H1 (cell line): ENCODE measurements at regions not wholly inside any gene's neighbourhood (a gene's known extent, or its start where the extent isn't known, plus 50 kb on each side); places are given as distances from the start of the nearest gene placed in this dataset.

Source experiments
- CTCF ChIA-PET: fragments of 300-600 bp; sonication (Branson Sonifier 250); formaldehyde crosslinking; loops from one replicate; lab custom pipeline; 2021; ENCODE audit not compliant: partially characterized antibody; lab: Charles Lee
- POLR2A ChIA-PET: fragments of 300-600 bp; sonication (Branson Sonifier 250); formaldehyde crosslinking; loops from one replicate; lab custom pipeline; 2021; ENCODE audit warnings: inconsistent platforms; ENCODE audit not compliant: partially characterized antibody; lab: Charles Lee
- DNase-seq, 2 experiments: peaks; one replicate each; pipeline versions ENCODE4 v3.0.0 to v3.0.0-alpha.2; 2010 to 2022; ENCODE audit warnings: low spot score in 2 of 2, low read depth in 1 of 2, mixed read lengths in 1 of 2
- FAIRE-seq: peaks from 2 replicates; lab custom pipeline; 2011; peaks lifted over from hg19 to GRCh38; lab: Jason Lieb, UNC
- H2AFZ ChIP-seq: 2 replicates; pipeline ENCODE4 v1.8.1; 2012; ENCODE audit warnings: low read length, inconsistent platforms
- H2AK5ac ChIP-seq: 2 replicates; pipeline ENCODE4 v1.6.1; 2013; ENCODE audit warnings: low read depth, low read length
- H2BK120ac ChIP-seq: replicated peaks from 2 replicates; pipeline ENCODE3; 2013; ENCODE audit warnings: low read depth, low read length, inconsistent platforms
- H2BK12ac ChIP-seq: 2 replicates; pipeline ENCODE4 v1.6.1; 2013; ENCODE audit warnings: low read depth, low read length
- H2BK15ac ChIP-seq: 2 replicates; pipeline ENCODE4 v1.6.1; 2013; ENCODE audit warnings: low read length
- H2BK20ac ChIP-seq: 2 replicates; pipeline ENCODE4 v1.6.1; 2013; ENCODE audit warnings: low read length
- H2BK5ac ChIP-seq: 2 replicates; pipeline ENCODE4 v1.6.1; 2013; ENCODE audit warnings: low read depth, low read length
- H3K14ac ChIP-seq: 2 replicates; pipeline ENCODE4 v1.6.1; 2013; ENCODE audit warnings: inconsistent platforms; ENCODE audit not compliant: insufficient read length
- H3K18ac ChIP-seq: 2 replicates; pipeline ENCODE4 v1.6.1; 2013; ENCODE audit warnings: low read length; ENCODE audit errors: extremely low read depth
- H3K23ac ChIP-seq: 2 replicates; pipeline ENCODE4 v1.6.1; 2013; ENCODE audit warnings: inconsistent platforms; ENCODE audit not compliant: insufficient read length
- H3K23me2 ChIP-seq: 2 replicates; pipeline ENCODE4 v1.6.1; 2013; ENCODE audit warnings: low read depth, low read length
- H3K27ac ChIP-seq: 2 replicates; pipeline ENCODE4 v1.6.1; 2011; ENCODE audit warnings: low read depth, low read length, inconsistent platforms
- H3K27me3 ChIP-seq, 4 experiments: replicated peaks in 1 of 4; 1 replicate in 1 of 4; 2 replicates in 3 of 4; pipeline versions ENCODE4 v1.6.1 to v1.8.1; 2011 to 2013; ENCODE audit warnings: low read length in 3 of 4, mild to moderate bottlenecking in 3 of 4, inconsistent platforms in 2 of 4, mixed read lengths in 2 of 4, moderate library complexity in 1 of 4; ENCODE audit not compliant: control insufficient read depth in 3 of 4, insufficient read depth in 3 of 4; ENCODE audit errors: extremely low read depth in 1 of 4
- H3K36me3 ChIP-seq, 4 experiments: 2 replicates each; pipeline versions ENCODE4 v1.6.1 to v1.8.1; 2011 to 2013; ENCODE audit warnings: mild to moderate bottlenecking in 4 of 4, low read length in 3 of 4, moderate library complexity in 2 of 4, control low read depth in 1 of 4, inconsistent platforms in 1 of 4; ENCODE audit not compliant: insufficient read depth in 4 of 4, control insufficient read depth in 2 of 4
- H3K4ac ChIP-seq: replicated peaks from 2 replicates; pipeline ENCODE3; 2013; ENCODE audit warnings: low read length, low read depth, mixed read lengths, inconsistent platforms; ENCODE audit not compliant: insufficient read length
- H3K4me1 ChIP-seq, 4 experiments: replicated peaks in 1 of 4; 1 replicate in 1 of 4; 2 replicates in 3 of 4; pipeline versions ENCODE4 v1.6.1 to v1.8.1; 2011 to 2013; ENCODE audit warnings: low read length in 3 of 4, inconsistent platforms in 2 of 4, mixed read lengths in 1 of 4; ENCODE audit not compliant: insufficient read depth in 4 of 4, control insufficient read depth in 3 of 4
- H3K4me2 ChIP-seq, 2 experiments: 2 replicates each; pipeline versions ENCODE4 v1.6.1 to v1.8.1; 2011 to 2013; ENCODE audit warnings: low read depth in 2 of 2, low read length in 2 of 2, control low read depth in 1 of 2, inconsistent platforms in 1 of 2, mild to moderate bottlenecking in 1 of 2; ENCODE audit not compliant: insufficient read depth in 1 of 2
- H3K4me3 ChIP-seq, 4 experiments: fragments of 200-600, 300-600 bp in 1 of 4; sonication (generic), shearing (Covaris generic), sonication (Bioruptor Twin) in 1 of 4; 2 replicates each; pipeline versions ENCODE4 v1.5.1 to v1.8.1; 2011 to 2016; ENCODE audit warnings: low read length in 4 of 4, low read depth in 3 of 4, control low read depth in 2 of 4, inconsistent platforms in 2 of 4, mild to moderate bottlenecking in 2 of 4, mixed read lengths in 1 of 4, moderate library complexity in 1 of 4; ENCODE audit not compliant: insufficient read depth in 2 of 4; ENCODE audit errors: extremely low read depth in 1 of 4
- H3K56ac ChIP-seq: replicated peaks from 2 replicates; pipeline ENCODE3; 2013; ENCODE audit warnings: low read depth, mild to moderate bottlenecking, mixed read lengths, low read length, inconsistent platforms; ENCODE audit not compliant: insufficient read length
- H3K79me1 ChIP-seq: 2 replicates; pipeline ENCODE4 v1.6.1; 2013; ENCODE audit warnings: low read depth, low read length, control low read depth
- H3K79me2 ChIP-seq, 2 experiments: 2 replicates each; pipeline versions ENCODE4 v1.6.1 to v1.8.1; 2012 to 2013; ENCODE audit warnings: low read length in 2 of 2, mild to moderate bottlenecking in 2 of 2, inconsistent platforms in 1 of 2; ENCODE audit not compliant: insufficient read depth in 2 of 2, control insufficient read depth in 1 of 2
- H3K9ac ChIP-seq, 4 experiments: replicated peaks in 1 of 4; 1 replicate in 1 of 4; 2 replicates in 3 of 4; pipeline versions ENCODE4 v1.6.1 to v1.8.1; 2011 to 2013; ENCODE audit warnings: low read depth in 3 of 4, low read length in 3 of 4, control low read depth in 2 of 4, mild to moderate bottlenecking in 2 of 4, moderate library complexity in 2 of 4, inconsistent platforms in 1 of 4; ENCODE audit errors: extremely low read depth in 1 of 4
- H3K9me3 ChIP-seq, 2 experiments: 2 replicates each; pipeline versions ENCODE4 v1.6.1 to v1.8.1; 2012 to 2013; ENCODE audit warnings: mild to moderate bottlenecking in 2 of 2, moderate library complexity in 2 of 2, control low read depth in 1 of 2, inconsistent platforms in 1 of 2, low read depth in 1 of 2, low read length in 1 of 2, mixed read lengths in 1 of 2; ENCODE audit not compliant: insufficient read depth in 2 of 2
- H4K20me1 ChIP-seq, 2 experiments: replicated peaks in 1 of 2; 2 replicates each; pipeline versions ENCODE3 to v1.8.1; 2011 to 2013; ENCODE audit warnings: inconsistent platforms in 2 of 2, low read length in 2 of 2, mild to moderate bottlenecking in 1 of 2; ENCODE audit not compliant: insufficient read depth in 2 of 2, control insufficient read depth in 1 of 2
- H4K5ac ChIP-seq: 2 replicates; pipeline ENCODE4 v1.6.1; 2013; ENCODE audit warnings: low read length, low read depth, mixed read lengths, inconsistent platforms; ENCODE audit not compliant: insufficient read length
- H4K8ac ChIP-seq: 2 replicates; pipeline ENCODE4 v1.8.0; 2013; ENCODE audit warnings: mild to moderate bottlenecking, moderate library complexity, low read length, inconsistent platforms; ENCODE audit not compliant: insufficient read depth; ENCODE audit errors: extremely low read depth
- H4K91ac ChIP-seq: replicated peaks from 2 replicates; pipeline ENCODE3; 2013; ENCODE audit warnings: low read length, mixed read lengths, inconsistent platforms; ENCODE audit not compliant: insufficient read length
- ASH2L ChIP-seq: fragments of 200-600, 300-600 bp; sonication (generic); IDR thresholded peaks from one replicate; pipeline ENCODE4 v1.7.1; 2017; ENCODE audit warnings: low read length
- BACH1 ChIP-seq: IDR thresholded peaks from 2 replicates; pipeline ENCODE4 v1.6.1; 2012; ENCODE audit warnings: low read length, improper control_type of control experiment
- GABPA ChIP-seq: IDR thresholded peaks from 2 replicates; pipeline ENCODE4 v1.6.1; 2011; ENCODE audit warnings: mild to moderate bottlenecking, low read length, moderate library complexity, borderline replicate concordance; ENCODE audit not compliant: insufficient read depth
- RBBP5 ChIP-seq: IDR thresholded peaks from 2 replicates; pipeline ENCODE4 v1.7.1; 2012; ENCODE audit warnings: low read depth, mild to moderate bottlenecking, inconsistent platforms, low read length, moderate library complexity, borderline replicate concordance
- WGBS, 2 experiments: shearing (Covaris generic) in 1 of 2; methylation state at CpG; one replicate each; pipeline versions ENCODE4 v1.1.6 to v1.1.7; 2013 to 2015; ENCODE audit warnings: low lambda C conversion rate in 2 of 2, mixed read lengths in 2 of 2, inconsistent platforms in 1 of 2, low coverage in 1 of 2, missing lambda C conversion rate in 1 of 2; ENCODE audit not compliant: insufficient replicate concordance in 2 of 2, insufficient coverage in 1 of 2, insufficient read length in 1 of 2; ENCODE audit errors: extremely low coverage in 1 of 2, missing lambda C conversion rate in 1 of 2; 5-methylcytosine and 5-hydroxymethylcytosine counted together
- TF ChIP-seq, protein P1 (sequence below): IDR thresholded peaks from 2 replicates; pipeline ENCODE4 v1.6.1; 2012; ENCODE audit warnings: low read length, inconsistent platforms

DNA sequence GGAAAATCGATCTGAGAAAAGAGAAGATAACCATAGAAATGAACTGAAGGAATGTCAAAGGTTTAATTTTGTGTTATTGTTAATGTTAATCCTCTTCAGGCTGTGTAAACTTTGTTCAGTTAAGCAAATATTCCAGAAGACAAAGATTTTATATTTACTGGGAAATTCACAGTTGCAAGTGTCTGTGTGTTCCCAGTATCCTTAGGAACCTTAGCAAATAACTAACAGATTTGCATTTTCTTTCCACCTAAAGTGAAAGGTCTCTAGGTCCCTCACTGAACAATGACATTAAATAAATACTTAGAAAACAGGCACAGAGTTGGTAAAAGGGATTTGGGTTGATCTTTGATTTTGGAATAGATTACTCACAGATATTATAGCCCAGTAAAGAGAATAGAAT is 324.7 kb downstream of the C4orf33 start:
- Histone ChIP-seq H4K8ac (no peak overlapping the region), H3K23ac (no peak overlapping the region)

More for the DNA sequence above, 324.7 kb downstream of the C4orf33 start:
- no peak overlapping the region for H3K56ac ChIP-seq
- ChIA-PET POLR2A (no interaction called here), CTCF (no interaction called here)
- H2AFZ ChIP-seq: no peak overlapping the region
- H3K4me1 ChIP-seq: no peaks in the 10 kb centered on the region
- H3K9me3 ChIP-seq: no peaks in the 10 kb centered on the region
- H3K27me3 ChIP-seq: no peaks in the 10 kb centered on the region
- H3K18ac ChIP-seq: no peak overlapping the region
- H4K20me1 ChIP-seq: no peaks in the 10 kb centered on the region
- WGBS, 2 experiments: 90% methylated on average over 1 of the region's 1 CpG; no CpG with 5 or more reads in 1 of the 2 experiments
- H2BK120ac ChIP-seq: no peak overlapping the region
- no peak overlapping the region for H3K4me3 ChIP-seq
- DNase-seq: no peak
- no peaks in the 10 kb centered on the region for H3K23me2 ChIP-seq
- no peak overlapping the region for H2BK20ac ChIP-seq
- H4K5ac ChIP-seq: no peak overlapping the region
- H3K27ac ChIP-seq: no peak overlapping the region
- H3K14ac ChIP-seq: no peak overlapping the region
- no peak overlapping the region for H2AK5ac ChIP-seq
- no peaks in the 10 kb centered on the region for H3K36me3 ChIP-seq
- no peak overlapping the region for H2BK12ac ChIP-seq
- no peaks in the 10 kb centered on the region for H3K79me1 ChIP-seq
- no peak overlapping the region for H3K4ac ChIP-seq
- H2BK5ac ChIP-seq: no peak overlapping the region
- TF ChIP-seq, protein P1, sequence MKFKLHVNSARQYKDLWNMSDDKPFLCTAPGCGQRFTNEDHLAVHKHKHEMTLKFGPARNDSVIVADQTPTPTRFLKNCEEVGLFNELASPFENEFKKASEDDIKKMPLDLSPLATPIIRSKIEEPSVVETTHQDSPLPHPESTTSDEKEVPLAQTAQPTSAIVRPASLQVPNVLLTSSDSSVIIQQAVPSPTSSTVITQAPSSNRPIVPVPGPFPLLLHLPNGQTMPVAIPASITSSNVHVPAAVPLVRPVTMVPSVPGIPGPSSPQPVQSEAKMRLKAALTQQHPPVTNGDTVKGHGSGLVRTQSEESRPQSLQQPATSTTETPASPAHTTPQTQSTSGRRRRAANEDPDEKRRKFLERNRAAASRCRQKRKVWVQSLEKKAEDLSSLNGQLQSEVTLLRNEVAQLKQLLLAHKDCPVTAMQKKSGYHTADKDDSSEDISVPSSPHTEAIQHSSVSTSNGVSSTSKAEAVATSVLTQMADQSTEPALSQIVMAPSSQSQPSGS: no peak
- no peak for TF ChIP-seq GABPA
- TF ChIP-seq ASH2L: no peak
- TF ChIP-seq BACH1: no peak
- TF ChIP-seq RBBP5: no peak
- no peak overlapping the region for H2BK15ac ChIP-seq
- FAIRE-seq: no peak
- no peak overlapping the region for H3K4me2 ChIP-seq
- no peak overlapping the region for H3K9ac ChIP-seq
- H4K91ac ChIP-seq: no peak overlapping the region
- H3K79me2 ChIP-seq: no peaks in the 10 kb centered on the region
